SK-N-DZ (cell line): ENCODE measurements at regions not wholly inside any gene's neighbourhood (a gene's known extent, or its start where the extent isn't known, plus 50 kb on each side); places are given as distances from the start of the nearest gene placed in this dataset.
"Not testable (repeated sequence)": the region's sequence is repeated elsewhere in the genome, so short reads cannot be mapped to it uniquely, and the experiment has no call there.

Source experiments
- DNase-seq: peaks from one replicate; pipeline ENCODE4 v3.0.0-alpha.2; 2015; ENCODE audit warnings: low spot score

- DNase-seq, result no peak
Observed at GRCh38 chr12:105455261-105455660, 124.8 kb downstream of the C12orf75 start.

GRCh38 chr12:105457026-105457425 is 126.5 kb downstream of the C12orf75 start:
- DNase-seq, result no peak

- DNase-seq, result no peak
Observed at GRCh38 chr12:105459760-105460330, 129.4 kb downstream of the C12orf75 start.

GRCh38 chr12:105461271-105461943 is 130.9 kb downstream of the C12orf75 start:
- DNase-seq, result no peak

- DNase-seq, result no peak
Observed at GRCh38 chr12:105461944-105462762, 131.7 kb downstream of the C12orf75 start.

GRCh38 chr12:105462831-105463230 is 132.3 kb downstream of the C12orf75 start:
- DNase-seq, result no peak

- no peak for DNase-seq
Observed at GRCh38 chr12:105464406-105464805, 133.9 kb downstream of the C12orf75 start.

- DNase-seq, result no peak
Observed at GRCh38 chr12:105466231-105466900, 135.9 kb downstream of the C12orf75 start.

- DNase-seq, result no peak
Observed at GRCh38 chr12:105466901-105467598, 136.6 kb downstream of the C12orf75 start.

GRCh38 chr12:105467710-105468366 is 137.3 kb downstream of the C12orf75 start:
- no peak for DNase-seq

- no peak for DNase-seq
Observed at GRCh38 chr12:105468464-105468863, 138.0 kb downstream of the C12orf75 start.

GRCh38 chr12:105469211-105469610 is 138.7 kb downstream of the C12orf75 start:
- DNase-seq, result no peak

GRCh38 chr12:105469701-105470100 is 139.2 kb downstream of the C12orf75 start:
- DNase-seq, result no peak

- no peak for DNase-seq
Observed at GRCh38 chr12:105470102-105470501, 139.6 kb downstream of the C12orf75 start.

GRCh38 chr12:105470601-105471000 is 140.1 kb downstream of the C12orf75 start:
- DNase-seq, result peak; percentile 91

- DNase-seq, result no peak
Observed at GRCh38 chr12:105474672-105475071, 144.2 kb downstream of the C12orf75 start.

- no peak for DNase-seq
Observed at GRCh38 chr12:105476616-105477015, 146.1 kb downstream of the C12orf75 start.

- DNase-seq, result peak; percentile 40
Observed at GRCh38 chr12:105477873-105478272, 147.4 kb downstream of the C12orf75 start.

GRCh38 chr12:105478788-105479187 is 148.3 kb downstream of the C12orf75 start:
- not testable (repeated sequence) for DNase-seq

GRCh38 chr12:105479710-105480109 is 149.2 kb downstream of the C12orf75 start:
- DNase-seq, result no peak

- no peak for DNase-seq
Observed at GRCh38 chr12:105480162-105480561, 149.7 kb downstream of the C12orf75 start.
